Spinal cord (tissue), 9 donors: ENCODE measurements at regions not wholly inside any gene's neighbourhood (a gene's known extent, or its start where the extent isn't known, plus 50 kb on each side); places are given as distances from the start of the nearest gene placed in this dataset.
"Not testable (repeated sequence)": the region's sequence is repeated elsewhere in the genome, so short reads cannot be mapped to it uniquely, and the experiment has no call there.

Experiments
- DNase-seq, 6 donors: peaks; one replicate each; pipeline versions ENCODE4 v3.0.0 to v3.0.0-alpha.2; 2013 to 2015; ENCODE audit warnings: low spot score in 6 of 6, low read depth in 4 of 6
- H3K27ac ChIP-seq: one replicate; pipeline ENCODE4 v1.5.1; 2013; ENCODE audit warnings: low read depth, low read length, control low read depth
- H3K27me3 ChIP-seq: one replicate; pipeline ENCODE4 v1.6.1; 2013; ENCODE audit warnings: low read length; ENCODE audit not compliant: control insufficient read depth, insufficient read depth
- H3K36me3 ChIP-seq: one replicate; pipeline ENCODE4 v1.6.1; 2013; ENCODE audit warnings: low read length; ENCODE audit not compliant: control insufficient read depth, insufficient read depth
- H3K4me1 ChIP-seq: one replicate; pipeline ENCODE4 v1.6.1; 2013; ENCODE audit warnings: low read length; ENCODE audit not compliant: control insufficient read depth, insufficient read depth
- H3K4me3 ChIP-seq: one replicate; pipeline ENCODE4 v1.5.1; 2013; ENCODE audit warnings: low read depth, low read length, control low read depth
- H3K9me3 ChIP-seq: one replicate; pipeline ENCODE4 v1.6.1; 2013; ENCODE audit warnings: low read length; ENCODE audit not compliant: control insufficient read depth, insufficient read depth
- WGBS: methylation state at CpG from one replicate; pipeline ENCODE4 v1.1.5; 2013; ENCODE audit warnings: missing lambda C conversion rate; ENCODE audit not compliant: insufficient coverage; 5-methylcytosine and 5-hydroxymethylcytosine counted together
- donor health status: healthy.

GRCh38 chr15:94858011-94858410 lies 626.6 kb downstream of the MCTP2 start:
- Histone ChIP-seq H3K27ac (no peak overlapping the region), H3K9me3 (peaks cover 2% of the 10 kb centered on the region), H3K4me1 (no peaks in the 10 kb centered on the region), H3K4me3 (no peak overlapping the region), H3K27me3 (no peaks in the 10 kb centered on the region), H3K36me3 (no peaks in the 10 kb centered on the region)
- 11% methylated on average over 1 of the region's 5 CpGs for WGBS
- DNase-seq: no peak

- H3K27me3 ChIP-seq: no peaks in the 10 kb centered on the region
- H3K4me1 ChIP-seq: no peaks in the 10 kb centered on the region
- no peaks in the 10 kb centered on the region for H3K36me3 ChIP-seq
- no peak overlapping the region for H3K4me3 ChIP-seq
- peaks cover 2% of the 10 kb centered on the region for H3K9me3 ChIP-seq
- H3K27ac ChIP-seq: no peak overlapping the region
- WGBS: no CpG with 5 or more reads among the region's 2 CpGs
- DNase-seq: no peak
Observed at GRCh38 chr15:94858449-94858848, 627.1 kb downstream of the MCTP2 start.

GRCh38 chr15:94858920-94859319 lies 627.6 kb downstream of the MCTP2 start:
- Histone ChIP-seq H3K27ac (no peak overlapping the region), H3K9me3 (peaks cover 2% of the 10 kb centered on the region), H3K27me3 (no peaks in the 10 kb centered on the region), H3K4me3 (no peak overlapping the region), H3K4me1 (no peaks in the 10 kb centered on the region), H3K36me3 (no peaks in the 10 kb centered on the region)
- no peak for DNase-seq

GRCh38 chr15:94864600-94864999 lies 633.2 kb downstream of the MCTP2 start:
- Histone ChIP-seq H3K9me3 (peaks cover 2% of the 10 kb centered on the region), H3K4me3 (no peak overlapping the region)
- no CpG with 5 or more reads among the region's 1 CpG for WGBS

GRCh38 chr15:94868265-94868664 lies 636.9 kb downstream of the MCTP2 start:
- not testable (repeated sequence) for H3K4me3 ChIP-seq, H3K36me3 ChIP-seq, H3K4me1 ChIP-seq, DNase-seq, H3K27ac ChIP-seq, H3K27me3 ChIP-seq, H3K9me3 ChIP-seq
- WGBS: 100% methylated on average over 2 of the region's 8 CpGs

More at GRCh38 chr15:94864600-94864999, 633.2 kb downstream of the MCTP2 start:
- Histone ChIP-seq H3K27ac (no peak overlapping the region), H3K4me1 (no peaks in the 10 kb centered on the region), H3K36me3 (no peaks in the 10 kb centered on the region), H3K27me3 (no peaks in the 10 kb centered on the region)
- no peak for DNase-seq

GRCh38 chr15:94875550-94875949 lies 644.2 kb downstream of the MCTP2 start:
- Histone ChIP-seq H3K4me3 (no peak overlapping the region), H3K36me3 (no peaks in the 10 kb centered on the region), H3K4me1 (no peaks in the 10 kb centered on the region), H3K9me3 (peaks cover 2% of the 10 kb centered on the region), H3K27ac (no peak overlapping the region), H3K27me3 (no peaks in the 10 kb centered on the region)
- WGBS: no CpG with 5 or more reads among the region's 2 CpGs
- DNase-seq: no peak

GRCh38 chr15:94877833-94878232 lies 646.5 kb downstream of the MCTP2 start:
- H3K27me3 ChIP-seq: no peaks in the 10 kb centered on the region
- DNase-seq: no peak
- 100% methylated on average over 1 of the region's 2 CpGs for WGBS
- H3K4me3 ChIP-seq: no peak overlapping the region
- H3K9me3 ChIP-seq: peaks cover 2% of the 10 kb centered on the region
- H3K36me3 ChIP-seq: no peaks in the 10 kb centered on the region
- no peak overlapping the region for H3K27ac ChIP-seq
- H3K4me1 ChIP-seq: no peaks in the 10 kb centered on the region

- Histone ChIP-seq H3K4me3 (no peak overlapping the region), H3K27me3 (no peaks in the 10 kb centered on the region), H3K36me3 (no peaks in the 10 kb centered on the region), H3K4me1 (no peaks in the 10 kb centered on the region), H3K27ac (no peak overlapping the region), H3K9me3 (peaks cover 5% of the 10 kb centered on the region)
- 93% methylated on average over 10 of the region's 10 CpGs for WGBS
- no peak for DNase-seq
Observed at GRCh38 chr15:94882071-94882712, 650.8 kb downstream of the MCTP2 start.

- Histone ChIP-seq H3K9me3 (peaks cover 3% of the 10 kb centered on the region), H3K4me3 (no peak overlapping the region), H3K27ac (no peak overlapping the region), H3K27me3 (no peaks in the 10 kb centered on the region), H3K4me1 (no peaks in the 10 kb centered on the region), H3K36me3 (no peaks in the 10 kb centered on the region)
- DNase-seq: no peak
Observed at GRCh38 chr15:94887391-94887790, 656.0 kb downstream of the MCTP2 start.

GRCh38 chr15:94889153-94889552 lies 657.8 kb downstream of the MCTP2 start:
- H3K4me3 ChIP-seq: no peak overlapping the region
- no peak overlapping the region for H3K27ac ChIP-seq
- no CpG with 5 or more reads among the region's 5 CpGs for WGBS
- H3K27me3 ChIP-seq: no peaks in the 10 kb centered on the region
- H3K4me1 ChIP-seq: no peaks in the 10 kb centered on the region
- no peak for DNase-seq
- no peaks in the 10 kb centered on the region for H3K36me3 ChIP-seq
- peaks cover 3% of the 10 kb centered on the region for H3K9me3 ChIP-seq
